Kidney epithelial cell (primary cell): ENCODE measurements at regions not wholly inside any gene's neighbourhood (a gene's known extent, or its start where the extent isn't known, plus 50 kb on each side); places are given as distances from the start of the nearest gene placed in this dataset.

Source experiments
- DNase-seq: peaks from one replicate; pipeline ENCODE4 v3.0.0-alpha.2; 2010; ENCODE audit warnings: low read depth
- H3K27me3 ChIP-seq: 2 replicates; pipeline ENCODE4 v1.6.0; 2011; ENCODE audit warnings: low read length; ENCODE audit not compliant: control insufficient read depth, insufficient read depth
- H3K36me3 ChIP-seq: 2 replicates; pipeline ENCODE4 v1.5.1; 2011; ENCODE audit warnings: low read length; ENCODE audit not compliant: control insufficient read depth, insufficient read depth
- H3K4me3 ChIP-seq: 2 replicates; pipeline ENCODE4 v1.5.1; 2011; ENCODE audit warnings: low read depth, mild to moderate bottlenecking, control low read depth, low read length
- CTCF ChIP-seq: IDR thresholded peaks from 2 replicates; pipeline ENCODE4 v1.5.1; 2011; ENCODE audit warnings: mild to moderate bottlenecking, moderate library complexity, low read length, control low read depth, inconsistent platforms; ENCODE audit not compliant: insufficient read depth, poor library complexity, severe bottlenecking

- Histone ChIP-seq H3K27me3 (no peaks in the 10 kb centered on the region), H3K4me3 (no peak overlapping the region), H3K36me3 (no peaks in the 10 kb centered on the region)
- no peak for DNase-seq
- no peak for TF ChIP-seq CTCF
Measured at GRCh38 chr12:67586951-67587350, 61.6 kb upstream of the DYRK2 start.

GRCh38 chr12:67589078-67589477, 59.5 kb upstream of the DYRK2 start:
- DNase-seq, result no peak
- H3K27me3 ChIP-seq, result no peaks in the 10 kb centered on the region
- no peaks in the 10 kb centered on the region for H3K36me3 ChIP-seq
- H3K4me3 ChIP-seq, result no peak overlapping the region
- no peak for TF ChIP-seq CTCF

GRCh38 chr12:67590149-67590790, 58.3 kb upstream of the DYRK2 start:
- H3K36me3 ChIP-seq, result no peaks in the 10 kb centered on the region
- TF ChIP-seq CTCF, result no peak
- H3K4me3 ChIP-seq, result no peak overlapping the region
- no peak for DNase-seq
- H3K27me3 ChIP-seq, result no peaks in the 10 kb centered on the region

GRCh38 chr12:67592228-67593011, 56.1 kb upstream of the DYRK2 start:
- Histone ChIP-seq H3K27me3 (no peaks in the 10 kb centered on the region), H3K36me3 (no peaks in the 10 kb centered on the region), H3K4me3 (no peak overlapping the region)
- peak; percentile 38 for DNase-seq
- no peak for TF ChIP-seq CTCF

GRCh38 chr12:67593041-67593440, 55.5 kb upstream of the DYRK2 start:
- Histone ChIP-seq H3K4me3 (no peak overlapping the region), H3K27me3 (no peaks in the 10 kb centered on the region), H3K36me3 (no peaks in the 10 kb centered on the region)
- TF ChIP-seq CTCF, result no peak
- DNase-seq, result peak; percentile 21
